HG02852 (cell line): ENCODE measurements at regions not wholly inside any gene's neighbourhood (a gene's known extent, or its start where the extent isn't known, plus 50 kb on each side); places are given as distances from the start of the nearest gene placed in this dataset.
"Not testable (repeated sequence)": the region's sequence is repeated elsewhere in the genome, so short reads cannot be mapped to it uniquely, and the experiment has no call there.

Source experiments
- ATAC-seq: cut with Tn5 transposase; IDR thresholded peaks from one replicate; pipeline ENCODE4 v1.9.1; 2021; ENCODE audit warnings: mild to moderate bottlenecking, moderate library complexity; ENCODE audit not compliant: unreplicated experiment

- ATAC-seq, result not testable (repeated sequence)
These were observed 151.7 kb downstream of the VSIG4 start for GRCh38 chrX:65888150-65888549.

DNA sequence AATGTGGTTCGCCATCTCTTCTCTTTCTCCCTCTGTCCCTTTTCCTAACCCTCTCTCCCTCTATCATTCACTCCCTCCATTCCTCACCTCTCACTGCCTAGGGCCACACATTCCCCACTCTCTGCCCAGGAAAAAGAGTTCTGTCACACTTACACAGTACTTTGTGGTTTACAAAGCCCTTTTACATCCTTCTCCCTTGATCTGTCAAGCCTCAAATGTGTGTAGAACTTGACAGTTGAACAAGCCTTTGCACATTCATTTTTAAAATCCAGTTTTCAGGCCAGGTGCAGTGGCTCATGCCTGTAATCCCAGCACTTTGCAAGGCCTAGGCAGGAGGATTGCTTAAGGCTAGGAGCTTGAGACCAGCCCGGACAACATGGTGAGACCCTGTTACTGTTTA, 156.3 kb downstream of the VSIG4 start:
- ATAC-seq, result no peak

- ATAC-seq, result no peak
These were observed 159.7 kb downstream of the VSIG4 start for GRCh38 chrX:65879977-65880799.

- ATAC-seq, result no peak
These were observed 161.4 kb downstream of the VSIG4 start for GRCh38 chrX:65878456-65878855.

GRCh38 chrX:65877953-65878352, 161.9 kb downstream of the VSIG4 start:
- no peak for ATAC-seq

DNA sequence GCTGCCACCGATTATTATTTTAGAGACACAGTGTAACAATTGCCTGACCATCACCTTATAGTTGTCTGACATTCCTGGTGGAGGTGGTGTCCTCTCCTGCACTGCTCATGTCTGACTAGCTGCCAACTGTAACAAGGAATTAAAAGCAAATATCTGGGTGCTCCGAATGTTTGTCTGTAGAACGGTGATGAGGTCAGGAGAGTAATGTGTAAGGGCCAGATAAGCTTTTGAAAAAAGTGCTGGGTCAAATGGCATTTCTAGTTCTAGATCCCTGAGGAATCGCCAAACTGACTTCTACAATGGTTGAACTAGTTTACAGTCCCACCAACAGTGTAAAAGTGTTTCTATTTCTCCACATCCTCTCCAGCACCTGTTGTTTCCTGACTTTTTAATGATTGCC, 164.3 kb downstream of the VSIG4 start:
- ATAC-seq, result not testable (repeated sequence)

GRCh38 chrX:65874765-65875164, 165.1 kb downstream of the VSIG4 start:
- no peak for ATAC-seq

DNA sequence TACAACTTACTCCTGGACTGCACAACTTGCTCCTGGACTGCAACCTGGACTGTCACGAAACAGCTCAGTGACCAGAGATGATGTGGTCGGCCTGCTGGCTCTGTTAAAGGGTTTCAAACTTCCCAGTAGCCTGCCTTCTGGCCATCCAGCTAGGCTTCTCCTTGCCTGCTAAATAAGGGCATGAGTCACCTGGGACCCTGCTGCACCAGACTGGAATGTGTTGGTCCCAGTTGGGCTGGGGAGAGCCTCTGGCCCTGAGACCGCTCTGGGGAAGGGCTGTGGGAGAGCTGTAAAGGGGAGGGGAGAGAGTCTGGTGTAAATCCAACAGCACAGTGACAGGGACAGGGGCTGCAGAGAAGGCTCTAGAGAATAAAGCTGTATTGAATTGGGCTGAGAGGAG, 165.8 kb downstream of the VSIG4 start:
- ATAC-seq, result no peak

GRCh38 chrX:65873385-65873784, 166.5 kb downstream of the VSIG4 start:
- ATAC-seq, result no peak

- ATAC-seq, result peak; percentile 69
These were observed 168.1 kb downstream of the VSIG4 start for GRCh38 chrX:65871671-65872311.

DNA sequence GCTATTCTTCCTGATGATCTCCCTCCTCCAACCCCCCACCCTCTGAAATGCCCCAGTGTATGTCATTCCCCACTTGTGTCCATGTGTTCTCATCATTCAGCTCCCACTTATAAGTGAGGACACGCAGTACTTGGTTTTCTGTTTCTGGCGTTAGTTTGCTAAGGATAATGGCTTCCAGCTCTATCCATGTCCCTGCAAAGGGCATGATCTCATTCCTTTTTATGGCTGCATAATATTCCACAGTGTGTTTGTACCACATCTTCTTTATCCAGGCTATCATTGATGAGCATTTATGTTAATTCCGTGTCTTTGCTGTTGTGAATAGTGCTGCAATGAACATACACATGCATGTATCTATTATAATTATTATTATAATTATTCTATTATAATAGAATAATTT, 169.3 kb downstream of the VSIG4 start:
- not testable (repeated sequence) for ATAC-seq

DNA sequence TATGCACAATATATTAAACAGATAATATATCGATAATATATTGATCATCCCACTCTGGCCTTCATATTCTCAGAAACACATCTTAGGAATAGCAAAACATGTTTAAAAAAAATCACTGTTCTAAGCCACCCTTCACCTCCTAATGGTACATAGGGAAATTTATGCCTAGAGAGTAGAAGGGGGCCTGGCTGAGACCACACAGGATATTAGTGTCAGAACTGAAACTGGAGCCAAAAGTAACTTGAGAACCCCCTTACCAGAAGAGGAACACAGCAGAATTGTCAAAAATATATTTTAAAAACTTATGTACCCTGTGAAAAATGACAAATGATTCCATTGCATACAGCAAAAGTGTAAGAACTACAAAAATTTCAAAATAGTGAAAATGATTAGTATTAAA, 173.1 kb downstream of the VSIG4 start:
- ATAC-seq, result no peak

DNA sequence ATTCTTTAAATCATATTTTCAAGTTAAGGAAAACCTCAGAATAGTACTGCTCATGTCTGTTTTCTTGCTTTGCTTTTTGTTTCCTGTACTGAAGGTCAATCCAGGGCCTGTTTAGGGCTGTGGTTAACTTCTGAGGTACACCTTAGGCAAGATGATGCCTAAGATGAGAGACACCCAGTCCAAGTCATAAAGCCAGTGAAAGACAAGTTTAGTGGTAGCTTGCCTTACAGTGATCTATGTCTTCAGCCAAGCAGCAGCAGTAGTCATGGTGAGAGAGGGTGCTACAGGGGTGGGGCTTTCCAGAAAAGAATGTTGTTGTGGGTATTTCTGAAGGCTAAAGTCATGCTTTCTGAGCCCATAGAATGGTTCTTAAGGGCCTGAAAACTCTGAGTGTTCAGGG, 173.7 kb downstream of the VSIG4 start:
- ATAC-seq, result peak; percentile 89

GRCh38 chrX:65862638-65863037, 177.2 kb downstream of the VSIG4 start:
- no peak for ATAC-seq

- ATAC-seq, result no peak
These were observed 180.6 kb downstream of the VSIG4 start for GRCh38 chrX:65859299-65859698.

- ATAC-seq, result not testable (repeated sequence)
These were observed 185.4 kb downstream of the VSIG4 start for GRCh38 chrX:65854437-65854836.

GRCh38 chrX:65851306-65851705, 183.9 kb downstream of the MSN start:
- ATAC-seq, result not testable (repeated sequence)

- not testable (repeated sequence) for ATAC-seq
These were observed 183.4 kb downstream of the MSN start for GRCh38 chrX:65850821-65851220.

DNA sequence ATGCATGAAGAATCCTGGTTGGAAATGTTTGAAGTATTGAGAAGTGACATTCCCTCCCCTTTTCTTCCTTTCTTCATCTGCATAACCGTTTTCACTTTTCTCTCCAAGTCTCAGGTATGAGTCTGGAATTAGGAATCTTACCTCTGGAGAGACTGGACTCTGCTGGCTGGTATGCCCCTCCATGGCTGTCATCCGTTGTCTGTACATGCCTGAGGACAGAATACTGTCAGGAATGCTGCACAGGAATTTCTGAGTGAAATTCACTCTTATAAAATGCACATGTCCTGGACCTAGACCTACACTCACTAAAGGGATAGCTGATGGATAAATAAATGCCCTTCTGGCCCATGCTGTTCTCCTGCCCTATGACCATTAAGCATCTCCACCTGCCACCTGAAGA, 179.5 kb downstream of the MSN start:
- ATAC-seq, result no peak

- ATAC-seq, result no peak
These were observed 173.8 kb downstream of the MSN start for GRCh38 chrX:65841263-65841662.

- ATAC-seq, result no peak
These were observed 171.2 kb downstream of the MSN start for GRCh38 chrX:65838674-65839073.

DNA sequence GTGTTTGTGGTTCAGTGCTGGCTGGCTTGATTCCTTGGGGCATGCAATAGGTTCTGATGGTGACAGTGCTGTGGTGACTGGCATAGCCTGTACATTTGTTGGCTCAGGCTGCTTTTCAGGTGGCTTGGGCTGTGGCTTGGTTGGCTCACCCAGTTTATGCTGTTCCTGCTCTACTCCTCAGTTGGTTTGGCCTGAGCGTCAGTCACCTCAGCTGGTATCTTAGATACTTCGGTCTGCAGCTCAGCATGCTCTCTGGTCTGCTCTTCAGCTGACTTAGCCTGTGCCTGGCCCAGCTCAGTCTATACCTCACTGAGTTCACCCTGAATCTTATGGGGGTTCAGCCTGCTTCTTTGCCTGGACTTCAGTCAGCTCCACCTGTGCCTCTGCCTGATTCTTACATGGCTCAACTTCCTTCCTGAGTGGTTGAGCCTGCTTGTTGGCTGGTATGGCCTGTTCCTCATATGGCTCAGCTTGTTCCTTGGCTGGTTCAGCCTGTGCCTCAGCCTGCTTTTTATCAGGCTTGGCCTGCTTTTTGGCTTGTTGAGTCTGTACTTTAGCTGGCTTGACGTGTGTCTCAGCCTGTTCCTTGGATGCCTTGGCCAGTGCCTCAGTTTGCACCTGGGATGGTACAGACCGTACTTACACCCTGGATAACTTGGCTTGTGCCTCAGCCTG, 170.6 kb downstream of the MSN start:
- ATAC-seq, result no peak
